ENCODE measurements at regions not wholly inside any gene's neighbourhood (a gene's known extent, or its start where the extent isn't known, plus 50 kb on each side); places are given as distances from the start of the nearest gene placed in this dataset.

GRCh38 chr15:39096608-39097205 lies 484.2 kb upstream of the THBS1 start:
- ATAC-seq (no peak), DNase-seq (no peak)
- Histone ChIP-seq H3K27ac (no peak overlapping the region), H3K4me1 (no peaks in the 10 kb centered on the region), H3K4me3 (no peak overlapping the region), H3K36me3 (no peaks in the 10 kb centered on the region), H3K9me3 (no peaks in the 10 kb centered on the region), H3K27me3 (no peaks in the 10 kb centered on the region)
- TF ChIP-seq, protein P1, sequence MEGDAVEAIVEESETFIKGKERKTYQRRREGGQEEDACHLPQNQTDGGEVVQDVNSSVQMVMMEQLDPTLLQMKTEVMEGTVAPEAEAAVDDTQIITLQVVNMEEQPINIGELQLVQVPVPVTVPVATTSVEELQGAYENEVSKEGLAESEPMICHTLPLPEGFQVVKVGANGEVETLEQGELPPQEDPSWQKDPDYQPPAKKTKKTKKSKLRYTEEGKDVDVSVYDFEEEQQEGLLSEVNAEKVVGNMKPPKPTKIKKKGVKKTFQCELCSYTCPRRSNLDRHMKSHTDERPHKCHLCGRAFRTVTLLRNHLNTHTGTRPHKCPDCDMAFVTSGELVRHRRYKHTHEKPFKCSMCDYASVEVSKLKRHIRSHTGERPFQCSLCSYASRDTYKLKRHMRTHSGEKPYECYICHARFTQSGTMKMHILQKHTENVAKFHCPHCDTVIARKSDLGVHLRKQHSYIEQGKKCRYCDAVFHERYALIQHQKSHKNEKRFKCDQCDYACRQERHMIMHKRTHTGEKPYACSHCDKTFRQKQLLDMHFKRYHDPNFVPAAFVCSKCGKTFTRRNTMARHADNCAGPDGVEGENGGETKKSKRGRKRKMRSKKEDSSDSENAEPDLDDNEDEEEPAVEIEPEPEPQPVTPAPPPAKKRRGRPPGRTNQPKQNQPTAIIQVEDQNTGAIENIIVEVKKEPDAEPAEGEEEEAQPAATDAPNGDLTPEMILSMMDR (IDR thresholded peaks at IDR 0.05), result no peak
- intact Hi-C loops (cut with DNase I), result no loop called here

DNA sequence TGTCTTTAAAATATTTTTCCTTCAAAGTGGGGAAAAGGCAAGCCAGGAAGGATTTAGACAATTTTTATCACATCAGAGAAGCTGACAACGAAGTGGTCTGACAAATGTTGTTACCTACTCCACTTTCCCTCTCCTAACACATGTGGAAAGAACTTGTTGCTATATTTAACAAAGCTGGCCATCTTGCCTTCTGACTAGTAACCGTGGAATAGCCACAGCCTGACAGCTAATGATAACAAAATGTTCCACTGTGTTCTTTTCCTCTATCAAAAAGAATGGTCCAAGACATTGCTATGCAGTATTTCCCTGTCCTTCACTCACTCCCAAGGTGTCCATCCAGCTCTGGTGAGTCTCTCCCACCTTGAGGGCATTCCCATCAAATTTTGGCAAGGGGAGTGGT lies 481.4 kb upstream of the THBS1 start:
- intact Hi-C loops (cut with DNase I), result no loop called here
- no peaks in the 10 kb centered on the region for H3K4me1 ChIP-seq
- TF ChIP-seq, protein P1 (IDR thresholded peaks at IDR 0.05), result no peak

GRCh38 chr15:39100106-39100660 lies 480.7 kb upstream of the THBS1 start:
- H3K4me3 ChIP-seq, result no peak overlapping the region
- intact Hi-C loops (cut with DNase I), result no loop called here
- no peak for DNase-seq
- H3K27ac ChIP-seq, result no peak overlapping the region
- no peaks in the 10 kb centered on the region for H3K36me3 ChIP-seq
- no peaks in the 10 kb centered on the region for H3K9me3 ChIP-seq
- H3K4me1 ChIP-seq, result no peaks in the 10 kb centered on the region
- TF ChIP-seq, protein P1 (IDR thresholded peaks at IDR 0.05), result no peak
- H3K27me3 ChIP-seq, result no peaks in the 10 kb centered on the region
- ATAC-seq, result no peak

More for the DNA sequence above, 481.4 kb upstream of the THBS1 start:
- Histone ChIP-seq H3K27me3 (no peaks in the 10 kb centered on the region), H3K4me3 (no peak overlapping the region), H3K36me3 (no peaks in the 10 kb centered on the region), H3K9me3 (no peaks in the 10 kb centered on the region), H3K27ac (no peak overlapping the region)
- DNase-seq, result no peak
- ATAC-seq, result no peak

- Histone ChIP-seq H3K36me3 (no peaks in the 10 kb centered on the region), H3K27ac (no peak overlapping the region), H3K4me3 (no peak overlapping the region), H3K9me3 (no peaks in the 10 kb centered on the region), H3K27me3 (no peaks in the 10 kb centered on the region), H3K4me1 (no peaks in the 10 kb centered on the region)
- TF ChIP-seq, protein P1 (IDR thresholded peaks at IDR 0.05), result no peak
- ATAC-seq, result no peak
- intact Hi-C loops (cut with DNase I), result no loop called here
- no peak for DNase-seq
Observed at GRCh38 chr15:39102431-39102830, 478.4 kb upstream of the THBS1 start.

- no peak overlapping the region for H3K27ac ChIP-seq
- TF ChIP-seq, protein P1 (IDR thresholded peaks at IDR 0.05), result no peak
- intact Hi-C loops (cut with DNase I), result no loop called here
- ATAC-seq, result no peak
- no peaks in the 10 kb centered on the region for H3K36me3 ChIP-seq
- H3K4me3 ChIP-seq, result no peak overlapping the region
- H3K27me3 ChIP-seq, result no peaks in the 10 kb centered on the region
- no peak for DNase-seq
- H3K9me3 ChIP-seq, result no peaks in the 10 kb centered on the region
- H3K4me1 ChIP-seq, result no peaks in the 10 kb centered on the region
Observed at GRCh38 chr15:39106950-39107349, 473.9 kb upstream of the THBS1 start.
